WTC11 (cell line): ENCODE measurements at regions not wholly inside any gene's neighbourhood (a gene's known extent, or its start where the extent isn't known, plus 50 kb on each side); places are given as distances from the start of the nearest gene placed in this dataset.
A peak's percentile ranks its signal among the peaks of the same experiment; 100 is the strongest.

ENCODE experiments used
- ATAC-seq: fragments of 200-7000 bp; cut with Tn5 transposase; 2 replicates; pipeline ENCODE4 v1.10.0; 2021; ENCODE audit warnings: mild to moderate bottlenecking, moderate library complexity
- CTCF ChIA-PET: fragments of 300-600 bp; sonication (Branson Sonifier 250); formaldehyde crosslinking; loops from one replicate; lab custom pipeline; 2021; ENCODE audit warnings: antibody characterized with exemption; lab: Charles Lee
- POLR2A ChIA-PET: fragments of 350-600 bp; sonication (Branson Sonifier 250); formaldehyde crosslinking; loops from one replicate; lab custom pipeline; 2021; ENCODE audit warnings: antibody characterized with exemption; lab: Charles Lee
- DNase-seq: peaks from one replicate; pipeline ENCODE4 v3.0.0; 2021; ENCODE audit warnings: low spot score
- H3K27ac Mint-ChIP-seq: 2 replicates; pipeline ENCODE4 v1.8.0; 2021; ENCODE audit warnings: mixed read lengths
- H3K27me3 Mint-ChIP-seq: 2 replicates; pipeline ENCODE4 v1.8.0; 2021; ENCODE audit warnings: low read depth, mild to moderate bottlenecking, moderate library complexity, mixed read lengths
- H3K36me3 Mint-ChIP-seq: 2 replicates; pipeline ENCODE4 v1.8.0; 2021; ENCODE audit warnings: mixed read lengths
- H3K4me1 Mint-ChIP-seq: 2 replicates; pipeline ENCODE4 v1.8.0; 2022; ENCODE audit warnings: mixed read lengths
- H3K4me3 Mint-ChIP-seq: 2 replicates; pipeline ENCODE4 v1.8.0; 2021; ENCODE audit warnings: mild to moderate bottlenecking, moderate library complexity, mixed read lengths
- H3K9me3 Mint-ChIP-seq: 2 replicates; pipeline ENCODE4 v1.8.0; 2021; ENCODE audit warnings: mixed read lengths
- ATF3 ChIP-seq: sonication (generic); formaldehyde crosslinking; conservative IDR thresholded peaks from 2 replicates; pipeline ENCODE4 v1.8.1; 2022; ENCODE audit warnings: mild to moderate bottlenecking, missing genetic modification reagents
- FOXJ3 ChIP-seq: sonication (generic); formaldehyde crosslinking; IDR thresholded peaks from 2 replicates; pipeline ENCODE4 v1.9.0; 2021; ENCODE audit warnings: missing genetic modification reagents, mild to moderate bottlenecking, borderline replicate concordance
- GABPB1 ChIP-seq: sonication (generic); formaldehyde crosslinking; IDR thresholded peaks from 2 replicates; pipeline ENCODE4 v1.8.1; 2023; ENCODE audit warnings: mild to moderate bottlenecking, missing genetic modification reagents
- JAZF1 ChIP-seq: fragments of 250-450 bp; sonication (Bioruptor Pico); IDR thresholded peaks from 2 replicates; pipeline ENCODE4 v1.9.0; 2021; ENCODE audit warnings: moderate library complexity, mild to moderate bottlenecking, inconsistent platforms
- JUN ChIP-seq: sonication (generic); formaldehyde crosslinking; IDR thresholded peaks from 2 replicates; pipeline ENCODE4 v1.8.0; 2023; ENCODE audit warnings: mild to moderate bottlenecking, missing genetic modification reagents
- MXD4 ChIP-seq: fragments of 250-450 bp; sonication (Bioruptor Pico); IDR thresholded peaks from 2 replicates; pipeline ENCODE4 v1.8.0; 2021; ENCODE audit warnings: mild to moderate bottlenecking, moderate library complexity, borderline replicate concordance
- NR3C1 ChIP-seq: sonication (generic); formaldehyde crosslinking; conservative IDR thresholded peaks from 2 replicates; pipeline ENCODE4 v1.8.1; 2023; ENCODE audit warnings: low read depth, mild to moderate bottlenecking, missing genetic modification reagents
- OVOL2 ChIP-seq: fragments of 250-450 bp; sonication (Bioruptor Pico); IDR thresholded peaks from 2 replicates; pipeline ENCODE4 v1.9.0; 2021; ENCODE audit warnings: mild to moderate bottlenecking, borderline replicate concordance
- RELA ChIP-seq: sonication (generic); formaldehyde crosslinking; IDR thresholded peaks from 2 replicates; pipeline ENCODE4 v1.8.1; 2022; ENCODE audit warnings: missing genetic modification reagents, mild to moderate bottlenecking, borderline replicate concordance
- STAT6 ChIP-seq: sonication (generic); formaldehyde crosslinking; conservative IDR thresholded peaks from 2 replicates; pipeline ENCODE4 v1.8.1; 2023; ENCODE audit warnings: mild to moderate bottlenecking, low read depth, missing genetic modification reagents, moderate library complexity
- TEAD1 ChIP-seq: sonication (generic); formaldehyde crosslinking; IDR thresholded peaks from 2 replicates; pipeline ENCODE4 v1.8.0; 2022; ENCODE audit warnings: mild to moderate bottlenecking, missing genetic modification reagents
- TP53 ChIP-seq: sonication (generic); formaldehyde crosslinking; IDR thresholded peaks from 2 replicates; pipeline ENCODE4 v1.8.1; 2023; ENCODE audit warnings: mild to moderate bottlenecking, missing genetic modification reagents
- USF2 ChIP-seq: sonication (generic); formaldehyde crosslinking; IDR thresholded peaks from 2 replicates; pipeline ENCODE4 v1.8.1; 2023; ENCODE audit warnings: mild to moderate bottlenecking, missing genetic modification reagents, moderate library complexity
- ZBTB21 ChIP-seq: sonication (generic); formaldehyde crosslinking; IDR thresholded peaks from 2 replicates; pipeline ENCODE4 v1.8.1; 2023; ENCODE audit warnings: mild to moderate bottlenecking, missing genetic modification reagents, borderline replicate concordance
- ZNF232 ChIP-seq: sonication (generic); formaldehyde crosslinking; IDR thresholded peaks from 2 replicates; pipeline ENCODE4 v1.8.0; 2022; ENCODE audit warnings: mild to moderate bottlenecking, missing genetic modification reagents
- ZNF317 ChIP-seq: sonication (generic); formaldehyde crosslinking; IDR thresholded peaks from 2 replicates; pipeline ENCODE4 v1.8.1; 2023; ENCODE audit warnings: low read depth, mild to moderate bottlenecking, moderate library complexity, missing genetic modification reagents, borderline replicate concordance
- ZNF416 ChIP-seq: fragments of 250-450 bp; sonication (Bioruptor Pico); IDR thresholded peaks from 2 replicates; pipeline ENCODE4 v1.9.0; 2021; ENCODE audit warnings: mild to moderate bottlenecking, inconsistent platforms
- ZNF423 ChIP-seq: fragments of 250-450 bp; sonication (Bioruptor Pico); IDR thresholded peaks from 2 replicates; pipeline ENCODE4 v2.1.2; 2022; ENCODE audit warnings: mild to moderate bottlenecking, moderate library complexity
- TF ChIP-seq, protein P1 (sequence below): sonication (generic); formaldehyde crosslinking; IDR thresholded peaks from 2 replicates; pipeline ENCODE4 v1.8.0; 2022; ENCODE audit warnings: missing genetic modification reagents

GRCh38 chr18:78813936-78814710 lies 165.5 kb upstream of the SALL3 start:
- peaks cover 19% of the 10 kb centered on the region for H3K36me3 Mint-ChIP-seq
- DNase-seq, result no peak
- CTCF ChIA-PET, result interaction anchor here (0.9 kb wide), 1 partner anchor 61 kb away, joined by 4 read pairs; no protein-coding TSS in a partner anchor
- peak; percentile 43 for ATAC-seq
- H3K4me3 Mint-ChIP-seq, result peak overlapping the region; percentile 23; the same call in 1 of the 2 replicates
- no peak overlapping the region; the same call in 1 of the 2 replicates for H3K27ac Mint-ChIP-seq
- POLR2A ChIA-PET, result no interaction called here
- TF ChIP-seq OVOL2 (CRISPR knock-in tag) (no peak), JUN (no peak), ZBTB21 (CRISPR knock-in tag) (no peak), ZNF423 (CRISPR knock-in tag) (no peak), ZNF232 (CRISPR knock-in tag) (no peak), ATF3 (CRISPR knock-in tag) (no peak)
- TF ChIP-seq, protein P1, sequence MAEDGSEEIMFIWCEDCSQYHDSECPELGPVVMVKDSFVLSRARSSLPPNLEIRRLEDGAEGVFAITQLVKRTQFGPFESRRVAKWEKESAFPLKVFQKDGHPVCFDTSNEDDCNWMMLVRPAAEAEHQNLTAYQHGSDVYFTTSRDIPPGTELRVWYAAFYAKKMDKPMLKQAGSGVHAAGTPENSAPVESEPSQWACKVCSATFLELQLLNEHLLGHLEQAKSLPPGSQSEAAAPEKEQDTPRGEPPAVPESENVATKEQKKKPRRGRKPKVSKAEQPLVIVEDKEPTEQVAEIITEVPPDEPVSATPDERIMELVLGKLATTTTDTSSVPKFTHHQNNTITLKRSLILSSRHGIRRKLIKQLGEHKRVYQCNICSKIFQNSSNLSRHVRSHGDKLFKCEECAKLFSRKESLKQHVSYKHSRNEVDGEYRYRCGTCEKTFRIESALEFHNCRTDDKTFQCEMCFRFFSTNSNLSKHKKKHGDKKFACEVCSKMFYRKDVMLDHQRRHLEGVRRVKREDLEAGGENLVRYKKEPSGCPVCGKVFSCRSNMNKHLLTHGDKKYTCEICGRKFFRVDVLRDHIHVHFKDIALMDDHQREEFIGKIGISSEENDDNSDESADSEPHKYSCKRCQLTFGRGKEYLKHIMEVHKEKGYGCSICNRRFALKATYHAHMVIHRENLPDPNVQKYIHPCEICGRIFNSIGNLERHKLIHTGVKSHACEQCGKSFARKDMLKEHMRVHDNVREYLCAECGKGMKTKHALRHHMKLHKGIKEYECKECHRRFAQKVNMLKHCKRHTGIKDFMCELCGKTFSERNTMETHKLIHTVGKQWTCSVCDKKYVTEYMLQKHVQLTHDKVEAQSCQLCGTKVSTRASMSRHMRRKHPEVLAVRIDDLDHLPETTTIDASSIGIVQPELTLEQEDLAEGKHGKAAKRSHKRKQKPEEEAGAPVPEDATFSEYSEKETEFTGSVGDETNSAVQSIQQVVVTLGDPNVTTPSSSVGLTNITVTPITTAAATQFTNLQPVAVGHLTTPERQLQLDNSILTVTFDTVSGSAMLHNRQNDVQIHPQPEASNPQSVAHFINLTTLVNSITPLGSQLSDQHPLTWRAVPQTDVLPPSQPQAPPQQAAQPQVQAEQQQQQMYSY (CRISPR knock-in tag), result no peak
- TF ChIP-seq, all 79 proteins: peak for 0
- Mint-ChIP-seq H3K27me3 (peaks cover 14% of the 10 kb centered on the region), H3K4me1 (peaks cover 22% of the 10 kb centered on the region), H3K9me3 (peaks cover 15% of the 10 kb centered on the region)

- POLR2A ChIA-PET, result no interaction called here
- peaks cover 15% of the 10 kb centered on the region for H3K36me3 Mint-ChIP-seq
- TF ChIP-seq ZNF423 (CRISPR knock-in tag) (no peak), STAT6 (CRISPR knock-in tag) (no peak), GABPB1 (CRISPR knock-in tag) (no peak), TP53 (CRISPR knock-in tag) (no peak), ZBTB21 (CRISPR knock-in tag) (no peak), ZNF317 (no peak), JAZF1 (CRISPR knock-in tag) (no peak), FOXJ3 (CRISPR knock-in tag) (no peak), USF2 (CRISPR knock-in tag) (no peak), TEAD1 (CRISPR knock-in tag) (no peak), NR3C1 (CRISPR knock-in tag) (no peak), MXD4 (no peak), ZNF416 (CRISPR knock-in tag) (no peak), RELA (CRISPR knock-in tag) (no peak)
- TF ChIP-seq, all 79 proteins: peak for 0
- ATAC-seq (no peak), DNase-seq (no peak)
- CTCF ChIA-PET, result no interaction called here
- Mint-ChIP-seq H3K4me1 (peaks cover 22% of the 10 kb centered on the region), H3K9me3 (peaks cover 8% of the 10 kb centered on the region), H3K27ac (no peak overlapping the region), H3K4me3 (peak overlapping the region; percentile 23; the same call in 1 of the 2 replicates), H3K27me3 (peaks cover 14% of the 10 kb centered on the region)
Observed at GRCh38 chr18:78814766-78815165, 164.9 kb upstream of the SALL3 start.
